GM12875 (cell line): ENCODE measurements at regions not wholly inside any gene's neighbourhood (a gene's known extent, or its start where the extent isn't known, plus 50 kb on each side); places are given as distances from the start of the nearest gene placed in this dataset.
"Not testable (repeated sequence)": the region's sequence is repeated elsewhere in the genome, so short reads cannot be mapped to it uniquely, and the experiment has no call there.

ENCODE experiments used
- H3K4me3 ChIP-seq: one replicate; pipeline ENCODE4 v1.5.1; 2011; ENCODE audit warnings: low read depth, low read length, control low read depth
- TF ChIP-seq, protein P1 (sequence below): IDR thresholded peaks from 2 replicates; pipeline ENCODE4 v1.5.1; 2011; ENCODE audit warnings: low read depth, mild to moderate bottlenecking, control low read depth, inconsistent platforms, low read length, moderate library complexity, borderline replicate concordance; ENCODE audit not compliant: insufficient read depth

DNA sequence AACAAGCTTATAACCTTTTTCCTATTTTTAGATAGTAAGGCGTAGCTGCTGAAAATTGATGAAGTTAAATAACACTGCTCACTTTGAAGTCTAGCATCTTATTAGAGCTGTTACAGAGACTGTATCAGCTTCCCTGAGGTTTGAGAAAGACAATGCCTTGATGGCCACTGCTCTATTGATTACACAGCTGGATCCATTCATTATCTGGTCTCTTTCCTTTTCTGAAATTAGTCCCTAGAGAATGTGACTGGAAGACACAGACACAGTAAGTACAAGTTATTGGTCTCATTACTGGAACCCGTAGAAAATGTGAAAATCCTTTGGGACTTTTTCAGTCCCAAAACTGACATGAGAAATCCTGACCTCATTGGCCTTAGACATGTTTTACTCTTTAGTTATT lies 188.3 kb downstream of the NAF1 start:
- no peak overlapping the region for H3K4me3 ChIP-seq
- TF ChIP-seq, protein P1, sequence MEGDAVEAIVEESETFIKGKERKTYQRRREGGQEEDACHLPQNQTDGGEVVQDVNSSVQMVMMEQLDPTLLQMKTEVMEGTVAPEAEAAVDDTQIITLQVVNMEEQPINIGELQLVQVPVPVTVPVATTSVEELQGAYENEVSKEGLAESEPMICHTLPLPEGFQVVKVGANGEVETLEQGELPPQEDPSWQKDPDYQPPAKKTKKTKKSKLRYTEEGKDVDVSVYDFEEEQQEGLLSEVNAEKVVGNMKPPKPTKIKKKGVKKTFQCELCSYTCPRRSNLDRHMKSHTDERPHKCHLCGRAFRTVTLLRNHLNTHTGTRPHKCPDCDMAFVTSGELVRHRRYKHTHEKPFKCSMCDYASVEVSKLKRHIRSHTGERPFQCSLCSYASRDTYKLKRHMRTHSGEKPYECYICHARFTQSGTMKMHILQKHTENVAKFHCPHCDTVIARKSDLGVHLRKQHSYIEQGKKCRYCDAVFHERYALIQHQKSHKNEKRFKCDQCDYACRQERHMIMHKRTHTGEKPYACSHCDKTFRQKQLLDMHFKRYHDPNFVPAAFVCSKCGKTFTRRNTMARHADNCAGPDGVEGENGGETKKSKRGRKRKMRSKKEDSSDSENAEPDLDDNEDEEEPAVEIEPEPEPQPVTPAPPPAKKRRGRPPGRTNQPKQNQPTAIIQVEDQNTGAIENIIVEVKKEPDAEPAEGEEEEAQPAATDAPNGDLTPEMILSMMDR: no peak

DNA sequence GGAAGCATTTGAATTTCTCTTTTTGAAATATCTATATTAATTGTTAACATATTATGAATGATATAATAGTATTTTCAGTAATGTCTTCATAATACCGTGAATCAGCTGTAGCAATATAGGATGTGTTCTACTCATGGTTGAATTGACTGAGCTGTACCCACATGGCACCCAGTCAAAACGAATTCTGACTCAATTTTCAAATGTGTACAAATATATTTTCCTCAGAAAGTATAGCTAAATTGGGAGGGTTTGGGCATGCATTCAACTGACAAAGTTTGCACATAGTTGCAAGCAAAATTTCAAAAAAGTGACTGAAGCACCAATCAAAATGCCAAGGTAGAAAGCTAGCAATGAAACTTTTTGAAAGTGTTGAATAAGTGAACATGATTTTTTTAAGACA lies 188.9 kb downstream of the NAF1 start:
- H3K4me3 ChIP-seq: no peak overlapping the region
- TF ChIP-seq, protein P1: no peak

DNA sequence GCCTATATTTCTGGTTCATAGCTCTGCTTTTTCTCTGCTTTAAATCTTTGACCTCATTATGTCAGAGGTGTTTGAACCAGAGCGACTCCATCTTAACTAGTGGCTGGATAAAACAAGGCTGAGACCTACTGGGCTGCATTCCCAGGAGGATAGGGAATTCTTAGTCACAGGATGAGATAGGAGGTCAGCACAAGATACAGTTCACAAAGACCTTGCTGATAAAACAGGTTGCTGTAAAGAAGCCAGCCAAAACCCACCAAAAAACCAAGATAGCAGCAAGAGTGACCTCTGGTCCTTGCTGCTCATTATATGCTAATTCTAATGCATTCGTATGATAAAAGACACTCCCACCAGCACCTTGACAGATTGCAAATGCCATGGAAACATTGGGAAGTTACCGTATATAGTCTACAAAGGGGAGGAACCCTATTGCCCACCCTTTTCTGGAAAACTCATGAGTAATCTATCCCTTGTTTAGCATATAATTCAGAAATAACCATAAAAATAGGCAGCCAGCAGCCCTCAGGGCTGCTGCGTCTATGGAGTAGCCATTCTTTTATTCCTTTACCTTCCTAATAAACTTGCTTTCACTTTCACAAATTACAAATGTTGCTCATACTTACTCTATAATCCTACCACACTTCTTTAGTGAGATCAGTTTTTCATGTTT lies 193.9 kb downstream of the NAF1 start:
- TF ChIP-seq, protein P1: no peak

DNA sequence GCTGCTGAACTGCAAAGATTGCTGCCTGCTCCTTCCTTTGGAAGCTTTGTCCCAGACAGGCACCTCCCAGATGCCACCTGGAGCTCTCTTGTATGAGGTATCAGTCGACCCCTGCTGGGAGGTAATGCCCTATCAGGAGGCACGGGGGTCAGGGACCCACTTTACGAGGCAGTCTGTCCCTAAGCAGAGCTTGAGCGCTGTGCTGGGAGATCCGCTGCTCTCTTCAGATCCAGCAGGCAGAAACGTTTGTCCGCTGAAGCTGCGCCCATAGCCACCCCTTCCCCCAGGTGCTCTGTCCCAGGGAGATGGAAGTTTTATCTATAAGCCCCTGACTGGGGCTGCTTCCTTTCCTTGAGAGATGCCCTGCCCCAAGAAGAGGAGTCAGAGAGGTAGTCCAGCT lies 197.5 kb downstream of the NAF1 start:
- TF ChIP-seq, protein P1: no peak

More for the DNA sequence above, 193.9 kb downstream of the NAF1 start:
- no peak overlapping the region for H3K4me3 ChIP-seq

DNA sequence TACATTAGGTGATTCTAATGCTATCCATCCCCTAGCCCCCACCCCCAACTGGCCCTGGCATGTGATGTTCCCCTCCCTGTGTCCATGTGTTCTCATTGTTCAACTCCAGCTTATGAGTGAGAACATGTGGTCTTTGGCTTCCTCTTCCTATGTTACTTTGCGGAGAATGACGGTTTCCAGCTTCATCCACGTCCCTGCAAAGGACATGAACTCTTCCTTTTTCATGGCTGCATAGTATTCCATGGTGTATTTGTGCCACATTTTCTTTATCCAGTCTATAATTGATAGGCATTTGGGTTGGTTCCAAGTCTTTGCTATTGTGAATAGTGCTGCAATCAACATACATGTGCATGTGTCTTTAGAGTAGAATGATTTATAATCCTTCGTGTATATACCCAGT lies 200.7 kb downstream of the NAF1 start:
- H3K4me3 ChIP-seq: not testable (repeated sequence)

More for the DNA sequence above, 197.5 kb downstream of the NAF1 start:
- H3K4me3 ChIP-seq: no peak overlapping the region

DNA sequence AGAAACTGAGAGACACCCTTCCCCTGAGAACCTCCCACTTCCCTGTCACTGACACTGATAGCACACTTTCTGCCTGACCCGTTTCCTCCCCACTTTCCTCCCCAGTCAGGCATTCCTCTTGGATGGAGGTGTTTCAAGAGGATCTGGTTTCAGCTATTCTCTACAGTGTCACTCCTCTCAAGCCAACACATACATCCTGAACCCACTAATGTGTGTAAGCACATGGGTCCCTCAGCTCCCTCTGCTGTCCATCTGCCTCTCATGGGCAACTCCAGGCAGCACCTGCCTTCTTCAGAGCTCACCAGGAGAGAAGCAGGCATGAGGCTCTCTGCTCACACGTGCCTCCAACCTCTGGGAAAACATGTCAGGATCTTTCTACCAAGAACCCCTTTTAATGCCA lies 207.6 kb downstream of the NAF1 start:
- TF ChIP-seq, protein P1: no peak
- H3K4me3 ChIP-seq: no peak overlapping the region

DNA sequence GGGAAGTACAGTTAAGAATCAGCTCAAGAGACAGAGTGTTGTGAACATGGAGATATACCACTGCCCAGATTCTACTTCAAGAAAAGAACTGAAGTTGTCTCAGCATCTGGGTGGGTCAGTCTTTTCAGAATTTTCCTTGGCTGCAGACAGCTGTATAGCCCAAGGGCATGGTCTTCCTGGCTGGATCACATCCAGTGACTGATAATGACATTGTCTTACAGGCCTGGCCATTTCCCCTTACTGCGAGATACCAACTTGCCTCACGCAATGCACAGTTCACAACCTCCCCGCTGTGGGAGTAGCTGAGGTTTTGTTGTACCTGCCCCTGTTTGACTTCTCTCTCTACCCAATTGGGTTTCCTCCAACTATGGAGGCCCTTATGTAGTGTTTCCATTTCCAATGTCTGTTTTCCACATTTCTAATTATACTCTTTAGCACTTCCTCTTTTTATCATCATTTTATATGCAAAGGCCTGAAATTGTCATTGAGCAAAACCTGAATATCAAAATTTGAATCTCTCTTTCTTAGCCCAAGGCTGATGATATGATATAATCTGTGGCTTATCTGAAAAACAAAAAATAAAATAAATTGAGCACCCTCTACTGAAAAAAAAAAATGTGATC lies 209.1 kb downstream of the NAF1 start:
- TF ChIP-seq, protein P1: no peak
- no peak overlapping the region for H3K4me3 ChIP-seq
